HG03064 (cell line): ENCODE measurements at regions not wholly inside any gene's neighbourhood (a gene's known extent, or its start where the extent isn't known, plus 50 kb on each side); places are given as distances from the start of the nearest gene placed in this dataset.
"Not testable (repeated sequence)": the region's sequence is repeated elsewhere in the genome, so short reads cannot be mapped to it uniquely, and the experiment has no call there.

Source experiments
- ATAC-seq: cut with Tn5 transposase; IDR thresholded peaks from one replicate; pipeline ENCODE4 v1.9.1; 2021; ENCODE audit warnings: low read depth; ENCODE audit not compliant: unreplicated experiment

- ATAC-seq: no peak
Measured at GRCh38 chr13:90237852-90238251, 1109.6 kb upstream of the MIR17HG start.

- ATAC-seq: no peak
Measured at GRCh38 chr13:90238413-90238812, 1109.1 kb upstream of the MIR17HG start.

GRCh38 chr13:90239130-90239529 lies 1108.4 kb upstream of the MIR17HG start:
- no peak for ATAC-seq

- no peak for ATAC-seq
Measured at GRCh38 chr13:90246005-90246404, 1101.5 kb upstream of the MIR17HG start.

- no peak for ATAC-seq
Measured at GRCh38 chr13:90246687-90247345, 1100.7 kb upstream of the MIR17HG start.

GRCh38 chr13:90253806-90254205 lies 1093.7 kb upstream of the MIR17HG start:
- no peak for ATAC-seq

GRCh38 chr13:90254437-90254836 lies 1093.0 kb upstream of the MIR17HG start:
- ATAC-seq: no peak

- no peak for ATAC-seq
Measured at GRCh38 chr13:90256746-90257145, 1090.7 kb upstream of the MIR17HG start.

- no peak for ATAC-seq
Measured at GRCh38 chr13:90258129-90258528, 1089.4 kb upstream of the MIR17HG start.

GRCh38 chr13:90261343-90261742 lies 1086.1 kb upstream of the MIR17HG start:
- ATAC-seq: no peak

GRCh38 chr13:90270226-90270625 lies 1077.3 kb upstream of the MIR17HG start:
- no peak for ATAC-seq

GRCh38 chr13:90272356-90272755 lies 1075.1 kb upstream of the MIR17HG start:
- no peak for ATAC-seq

GRCh38 chr13:90276216-90276615 lies 1071.3 kb upstream of the MIR17HG start:
- ATAC-seq: no peak

- ATAC-seq: not testable (repeated sequence)
Measured at GRCh38 chr13:90278231-90278630, 1069.3 kb upstream of the MIR17HG start.

GRCh38 chr13:90281709-90282108 lies 1065.8 kb upstream of the MIR17HG start:
- no peak for ATAC-seq

GRCh38 chr13:90287521-90287920 lies 1060.0 kb upstream of the MIR17HG start:
- no peak for ATAC-seq

- no peak for ATAC-seq
Measured at GRCh38 chr13:90293793-90294361, 1053.6 kb upstream of the MIR17HG start.

GRCh38 chr13:90299238-90299637 lies 1048.2 kb upstream of the MIR17HG start:
- ATAC-seq: no peak

- no peak for ATAC-seq
Measured at GRCh38 chr13:90300015-90300414, 1047.5 kb upstream of the MIR17HG start.

- no peak for ATAC-seq
Measured at GRCh38 chr13:90302107-90302506, 1045.4 kb upstream of the MIR17HG start.

GRCh38 chr13:90305796-90306195 lies 1041.7 kb upstream of the MIR17HG start:
- ATAC-seq: no peak

GRCh38 chr13:90307136-90307535 lies 1040.4 kb upstream of the MIR17HG start:
- ATAC-seq: no peak

- no peak for ATAC-seq
Measured at GRCh38 chr13:90308249-90308648, 1039.2 kb upstream of the MIR17HG start.
